ENCODE measurements at regions not wholly inside any gene's neighbourhood (a gene's known extent, or its start where the extent isn't known, plus 50 kb on each side); places are given as distances from the start of the nearest gene placed in this dataset.

- H3K4me3 ChIP-seq (ENCODE audit: low read depth, low read length): no peak overlapping the region
- H3K9me3 ChIP-seq: no peaks in the 10 kb centered on the region
- peaks cover 23% of the 10 kb centered on the region for H3K4me1 ChIP-seq
- no peaks in the 10 kb centered on the region for H3K27me3 ChIP-seq
- DNase-seq: peak; percentile 90
- H3K36me3 ChIP-seq: no peaks in the 10 kb centered on the region
- TF ChIP-seq CTCF (IDR thresholded peaks at IDR 0.05; ENCODE audit: low read depth, low read length): no peak
These were observed 817.6 kb downstream of the TNS3 start for GRCh38 chr7:46764100-46764936.

GRCh38 chr7:46763344-46763743 is 818.6 kb downstream of the TNS3 start:
- Histone ChIP-seq H3K36me3 (no peaks in the 10 kb centered on the region), H3K4me3 (ENCODE audit: low read depth, low read length) (no peak overlapping the region), H3K4me1 (peaks cover 23% of the 10 kb centered on the region), H3K27me3 (no peaks in the 10 kb centered on the region), H3K9me3 (no peaks in the 10 kb centered on the region)
- DNase-seq: no peak
- TF ChIP-seq CTCF (IDR thresholded peaks at IDR 0.05; ENCODE audit: low read depth, low read length): no peak

GRCh38 chr7:46759711-46760480 is 822.0 kb downstream of the TNS3 start:
- DNase-seq: no peak
- no peaks in the 10 kb centered on the region for H3K36me3 ChIP-seq
- no peak for TF ChIP-seq CTCF (IDR thresholded peaks at IDR 0.05; ENCODE audit: low read depth, low read length)
- H3K4me3 ChIP-seq (ENCODE audit: low read depth, low read length): no peak overlapping the region
- H3K9me3 ChIP-seq: no peaks in the 10 kb centered on the region
- H3K4me1 ChIP-seq: peaks cover 23% of the 10 kb centered on the region
- H3K27me3 ChIP-seq: no peaks in the 10 kb centered on the region

GRCh38 chr7:46756996-46757395 is 824.9 kb downstream of the TNS3 start:
- DNase-seq: no peak
- no peaks in the 10 kb centered on the region for H3K27me3 ChIP-seq
- no peak overlapping the region for H3K4me3 ChIP-seq (ENCODE audit: low read depth, low read length)
- no peak for TF ChIP-seq CTCF (IDR thresholded peaks at IDR 0.05; ENCODE audit: low read depth, low read length)
- H3K9me3 ChIP-seq: no peaks in the 10 kb centered on the region
- H3K4me1 ChIP-seq: peaks cover 33% of the 10 kb centered on the region
- no peaks in the 10 kb centered on the region for H3K36me3 ChIP-seq

GRCh38 chr7:46756256-46756655 is 825.7 kb downstream of the TNS3 start:
- peaks cover 33% of the 10 kb centered on the region for H3K4me1 ChIP-seq
- H3K27me3 ChIP-seq: no peaks in the 10 kb centered on the region
- no peak overlapping the region for H3K4me3 ChIP-seq (ENCODE audit: low read depth, low read length)
- H3K9me3 ChIP-seq: no peaks in the 10 kb centered on the region
- DNase-seq: no peak
- no peaks in the 10 kb centered on the region for H3K36me3 ChIP-seq
- no peak for TF ChIP-seq CTCF (IDR thresholded peaks at IDR 0.05; ENCODE audit: low read depth, low read length)

Measured in BE2C (cell line).